GM18519 (cell line): ENCODE measurements at regions not wholly inside any gene's neighbourhood (a gene's known extent, or its start where the extent isn't known, plus 50 kb on each side); places are given as distances from the start of the nearest gene placed in this dataset.

ENCODE experiments used
- ATAC-seq: cut with Tn5 transposase; IDR thresholded peaks from one replicate; pipeline ENCODE4 v1.9.1; 2021; ENCODE audit warnings: mild to moderate bottlenecking, moderate library complexity; ENCODE audit not compliant: unreplicated experiment, low FRiP score

DNA sequence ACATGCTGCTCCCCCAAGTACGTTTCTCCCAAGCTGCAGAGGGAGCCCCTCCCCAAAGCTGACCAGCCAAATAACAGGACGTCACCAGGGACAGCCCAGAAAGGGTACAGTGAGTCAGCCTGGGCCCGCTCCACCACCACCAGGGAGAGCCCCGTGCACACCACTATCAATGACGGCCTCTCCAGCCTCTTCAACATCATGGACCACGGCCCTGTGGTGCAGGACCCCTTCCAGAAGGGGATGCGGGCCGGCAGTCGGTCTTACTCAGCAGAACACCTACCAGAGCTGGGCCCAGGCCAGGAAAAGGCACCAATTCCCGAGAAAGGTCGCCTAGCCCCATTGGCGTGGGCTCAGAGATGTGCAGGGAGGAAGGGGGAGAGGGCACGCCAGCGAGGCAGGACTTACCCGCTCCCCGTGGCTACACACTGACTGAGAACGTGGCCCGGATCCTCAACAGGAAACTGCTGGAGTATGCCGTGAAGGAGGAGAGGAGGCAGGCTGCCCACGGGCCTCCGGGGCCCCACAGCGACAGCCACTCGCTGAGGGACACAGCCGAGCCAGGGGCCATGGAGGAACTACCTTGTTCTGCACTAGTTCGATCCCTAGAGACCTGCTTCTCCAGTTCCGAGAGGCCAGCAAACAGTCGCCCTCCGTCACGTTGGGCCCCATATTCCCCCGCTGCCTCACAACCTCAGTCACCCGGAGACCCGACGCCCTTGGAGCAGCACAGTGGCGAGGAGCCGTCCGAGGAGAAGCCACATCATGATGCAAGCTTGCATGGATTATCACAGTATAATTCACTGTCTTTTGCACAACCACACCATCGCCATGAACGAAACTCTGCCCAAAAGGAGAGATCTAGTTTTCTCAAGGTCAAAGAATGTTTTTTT is 815.9 kb upstream of the KLHL1 start:
- ATAC-seq: no peak

DNA sequence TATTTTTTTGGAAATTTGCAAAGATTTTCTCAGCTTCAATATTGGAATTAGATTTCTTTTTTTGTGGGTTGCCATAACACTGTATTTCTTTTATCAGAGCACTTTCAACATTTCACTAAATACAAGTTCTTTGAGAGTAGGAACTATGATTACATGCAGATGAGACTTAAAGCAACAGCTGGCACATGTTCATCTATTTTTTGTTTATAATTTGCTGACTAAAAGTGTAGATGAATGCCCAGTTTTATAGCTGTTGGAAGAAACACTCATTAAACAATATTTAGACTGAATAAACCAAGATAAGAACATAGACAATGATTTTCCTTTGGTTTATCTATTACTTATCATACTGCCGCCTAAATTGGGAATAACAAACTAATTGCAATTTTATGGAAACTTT is 803.0 kb upstream of the KLHL1 start:
- ATAC-seq: no peak

DNA sequence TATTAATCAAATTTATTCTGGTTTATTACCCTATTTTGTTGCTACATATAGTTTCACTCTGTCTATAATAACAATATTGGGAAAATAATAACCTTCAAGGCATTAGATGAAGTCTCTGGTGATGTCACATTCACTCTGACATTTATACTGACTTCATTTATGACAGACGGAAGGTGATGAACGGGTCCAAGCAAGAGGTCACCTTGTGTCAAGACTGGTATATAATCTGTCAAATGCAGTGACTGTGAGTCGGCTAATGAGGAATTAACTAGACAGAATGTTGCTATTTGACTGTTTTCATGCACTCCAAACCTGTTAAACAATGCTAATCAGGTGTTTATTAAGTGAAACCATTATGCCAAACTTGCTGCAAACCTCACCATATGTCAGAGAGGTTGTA is 800.5 kb upstream of the KLHL1 start:
- no peak for ATAC-seq

DNA sequence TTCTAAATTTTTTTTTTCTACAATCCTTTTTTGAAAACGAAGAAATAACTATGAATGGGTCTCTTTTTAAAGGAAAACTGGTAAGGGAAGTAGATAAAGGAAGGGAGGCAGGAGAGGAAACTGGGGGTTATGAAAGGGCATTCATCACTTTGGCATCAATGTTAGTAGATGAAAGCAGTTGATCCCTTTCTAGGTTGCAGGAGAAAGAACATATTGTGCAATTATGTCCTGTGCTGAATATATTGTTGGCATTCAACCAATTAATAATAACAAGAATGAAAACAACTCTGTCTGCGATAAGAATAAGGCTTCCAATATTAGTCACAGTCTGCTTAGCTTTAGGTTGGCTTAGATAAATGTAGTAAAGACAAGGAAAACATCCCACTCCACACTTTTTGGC is 796.8 kb upstream of the KLHL1 start:
- ATAC-seq: no peak

DNA sequence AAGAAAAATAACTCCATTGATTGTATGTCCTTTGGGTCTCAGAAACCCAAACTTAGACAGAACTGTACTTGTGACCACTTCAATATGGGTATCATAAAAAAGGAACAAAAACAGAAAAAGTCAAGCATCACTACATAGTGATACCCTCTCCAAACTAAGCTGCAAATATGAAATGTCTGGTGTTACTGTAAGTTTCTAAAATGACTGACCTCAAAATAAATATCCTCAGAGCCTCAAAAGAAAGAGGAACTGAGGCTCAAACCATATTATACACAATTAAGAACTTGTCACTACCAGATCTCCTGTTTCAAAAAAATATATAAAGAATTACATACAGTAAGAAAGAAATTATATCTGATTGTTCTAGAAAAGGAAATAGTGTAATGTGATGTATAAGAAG is 787.9 kb upstream of the KLHL1 start:
- no peak for ATAC-seq

DNA sequence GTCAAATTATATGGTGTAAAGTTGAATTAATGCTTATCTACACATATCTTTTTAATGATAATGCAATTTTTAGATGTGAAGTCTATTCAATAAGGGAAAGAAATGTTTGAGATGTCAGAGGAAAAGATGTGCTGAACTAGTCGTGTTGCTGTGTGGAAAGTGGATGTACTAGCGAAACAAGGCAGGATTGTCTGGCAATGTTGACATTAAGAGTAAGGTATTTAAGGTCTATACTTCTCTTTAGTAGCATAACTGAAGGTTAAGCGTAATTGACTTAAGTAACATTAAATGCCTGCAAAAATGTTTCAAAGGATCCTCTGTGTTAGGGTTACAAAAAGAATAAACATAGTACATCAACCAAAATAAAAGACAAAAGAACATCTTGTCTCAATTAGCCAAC is 787.3 kb upstream of the KLHL1 start:
- ATAC-seq: no peak

DNA sequence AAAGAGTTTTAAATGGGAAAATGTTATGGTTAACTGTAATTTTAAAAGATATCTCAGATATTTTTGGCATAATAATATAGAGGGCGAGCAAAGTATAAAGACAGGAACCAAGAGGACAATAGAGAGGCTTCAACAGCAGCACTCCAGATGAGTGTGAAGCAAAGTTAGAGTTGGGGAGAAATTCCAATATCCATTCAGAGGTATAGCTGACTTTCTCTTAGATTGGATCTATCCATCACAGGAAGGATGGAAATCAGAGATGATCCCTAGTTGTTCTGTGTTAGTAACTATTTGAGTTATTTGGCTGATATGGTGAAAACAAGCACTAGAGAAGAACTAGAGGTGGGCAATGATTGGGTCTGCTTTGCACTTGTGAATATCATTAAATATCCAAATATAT is 786.0 kb upstream of the KLHL1 start:
- no peak for ATAC-seq

DNA sequence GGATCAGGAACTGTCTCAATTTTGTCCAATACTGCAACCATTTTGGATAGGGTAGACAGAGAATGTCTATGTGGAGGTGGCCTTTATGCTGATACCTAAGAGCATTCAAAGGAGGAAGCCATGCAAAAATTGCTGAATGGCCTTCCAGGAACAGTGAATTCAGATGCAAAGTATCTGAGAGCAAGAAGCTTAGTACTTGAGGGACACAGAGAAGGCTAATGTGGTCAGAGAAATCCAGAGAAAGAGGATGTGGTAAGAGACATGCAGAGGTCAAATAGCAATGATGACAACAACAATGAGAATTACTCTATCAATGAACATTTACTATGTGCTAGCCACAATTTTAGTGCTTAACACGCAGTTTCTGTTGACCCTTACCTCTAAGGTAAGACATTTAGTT is 785.6 kb upstream of the KLHL1 start:
- ATAC-seq: no peak

DNA sequence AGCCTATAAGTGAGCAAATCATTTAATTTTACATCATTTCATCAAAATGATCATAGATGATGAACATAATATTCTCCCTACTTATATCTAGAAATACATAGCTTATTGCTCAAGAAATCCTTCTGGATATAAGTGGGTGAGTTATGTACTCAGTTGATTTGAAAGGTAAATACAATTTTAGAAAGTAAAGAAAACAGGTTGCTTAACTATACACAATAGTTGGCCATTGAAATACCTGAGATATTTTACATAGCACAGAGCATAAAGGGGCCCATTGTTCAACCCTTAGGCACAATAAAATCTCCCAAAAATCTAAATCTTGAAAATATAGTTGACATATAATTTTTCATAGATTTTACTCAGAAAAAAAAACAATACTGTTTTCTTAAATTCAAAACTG is 782.0 kb upstream of the KLHL1 start:
- ATAC-seq: no peak

DNA sequence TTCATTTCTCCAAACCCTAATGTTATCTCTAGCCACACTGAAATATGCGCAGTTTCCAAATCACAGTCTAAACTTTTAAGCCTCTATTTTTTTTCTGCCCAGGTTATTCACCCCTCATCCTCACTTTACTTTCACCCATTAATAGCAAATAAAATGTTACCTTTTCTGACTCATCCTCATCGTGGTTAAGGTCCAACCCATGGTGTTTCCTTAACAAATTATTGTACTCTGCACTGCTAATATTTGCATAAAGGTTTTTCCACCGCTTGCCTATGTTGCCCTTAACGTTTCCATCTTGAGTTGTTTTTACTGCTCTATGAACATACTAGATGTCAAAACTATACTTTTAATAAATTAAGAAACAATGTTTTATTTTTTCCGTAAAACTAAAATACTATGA is 780.9 kb upstream of the KLHL1 start:
- ATAC-seq: no peak

DNA sequence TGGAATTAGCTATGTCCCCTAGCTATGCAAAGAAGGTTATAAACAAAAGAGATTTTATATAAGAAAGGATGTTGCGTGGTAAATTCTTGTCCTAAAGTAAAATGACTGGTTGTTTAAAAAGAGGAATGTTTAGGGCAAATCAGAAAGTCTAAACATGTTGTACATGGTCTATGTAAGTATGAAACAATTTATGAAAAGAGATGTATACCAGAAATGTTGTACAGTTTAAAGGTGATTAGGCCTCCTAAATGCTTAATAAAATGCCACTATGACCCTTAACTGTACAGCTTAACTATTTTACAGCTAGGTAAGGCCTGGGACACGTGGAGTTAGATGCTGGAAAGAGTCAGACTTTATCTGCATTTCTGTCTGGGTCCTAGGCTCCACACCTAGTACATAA is 775.9 kb upstream of the KLHL1 start:
- ATAC-seq: no peak

DNA sequence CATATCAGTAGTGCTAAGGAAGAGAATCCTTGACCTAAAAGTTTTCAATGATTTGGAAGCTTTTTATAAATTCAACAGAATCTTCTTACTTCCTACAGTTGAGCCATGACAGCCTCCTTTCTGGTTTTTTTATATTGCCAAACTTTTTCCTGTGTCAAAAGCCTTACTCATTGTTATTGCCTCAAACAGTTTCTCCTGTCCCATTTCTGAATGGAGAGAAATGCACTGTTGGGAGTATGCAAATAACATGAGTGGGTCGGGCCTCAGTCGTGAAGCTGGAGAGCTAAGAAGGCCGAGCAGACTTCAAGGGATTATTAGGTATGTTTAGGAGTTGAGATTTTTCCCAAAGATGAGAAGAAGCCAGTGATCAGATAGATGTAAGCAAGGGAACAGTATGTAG is 766.4 kb upstream of the KLHL1 start:
- no peak for ATAC-seq

DNA sequence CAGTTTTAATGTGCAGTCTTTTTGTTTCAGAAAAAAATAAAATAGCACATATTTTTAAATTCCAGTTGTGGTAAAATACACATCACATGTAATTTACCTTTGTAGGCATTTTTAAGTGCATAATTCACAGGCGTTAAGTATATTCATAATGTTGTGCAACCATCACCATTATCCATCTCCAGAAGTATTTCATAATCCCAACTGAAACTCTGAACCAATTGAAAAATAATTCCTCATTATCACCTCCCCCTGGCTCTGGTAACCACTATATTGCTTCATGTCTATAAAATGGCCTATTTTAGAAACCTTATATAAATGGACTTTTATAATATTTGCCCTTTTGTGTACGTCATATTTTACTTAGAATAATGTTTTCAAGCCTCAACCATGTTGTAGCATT is 756.5 kb upstream of the KLHL1 start:
- no peak for ATAC-seq

DNA sequence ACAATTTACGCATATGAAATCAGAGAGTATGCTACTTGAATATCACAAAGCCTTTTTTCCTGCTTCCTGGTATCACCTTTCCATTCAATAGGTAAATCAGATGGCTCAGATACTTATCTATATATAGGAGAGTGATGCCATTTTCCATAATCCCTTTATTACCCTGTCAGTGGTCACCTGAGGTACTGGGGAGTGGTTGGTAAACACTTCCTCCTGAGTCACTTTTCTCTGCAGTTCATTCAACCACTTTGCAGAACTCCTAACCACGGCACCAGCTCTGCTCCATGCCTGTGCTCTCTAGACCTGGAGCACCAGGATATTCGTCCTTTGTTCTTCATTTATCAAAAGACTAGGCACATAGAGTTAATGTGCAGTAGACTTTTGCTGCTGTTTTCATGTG is 748.5 kb upstream of the KLHL1 start:
- no peak for ATAC-seq

DNA sequence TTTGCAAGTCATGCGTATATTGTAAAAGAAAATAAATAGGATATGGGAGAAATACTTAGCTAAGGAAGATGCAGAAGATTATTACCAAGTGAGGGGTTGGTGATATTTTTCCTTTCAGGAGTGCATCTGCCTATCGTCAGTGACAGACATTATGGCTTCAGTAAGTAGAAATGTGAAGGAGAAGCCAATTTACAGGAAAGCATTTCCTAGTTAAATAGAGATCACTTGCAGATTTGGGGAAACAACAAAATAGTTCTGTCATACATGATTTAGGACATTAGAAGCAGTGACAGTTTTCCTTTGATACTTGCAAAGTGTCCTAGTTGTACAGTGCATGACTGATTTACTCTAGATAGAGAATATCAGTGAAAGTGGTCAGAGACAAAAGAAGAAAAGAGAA is 747.8 kb upstream of the KLHL1 start:
- no peak for ATAC-seq

DNA sequence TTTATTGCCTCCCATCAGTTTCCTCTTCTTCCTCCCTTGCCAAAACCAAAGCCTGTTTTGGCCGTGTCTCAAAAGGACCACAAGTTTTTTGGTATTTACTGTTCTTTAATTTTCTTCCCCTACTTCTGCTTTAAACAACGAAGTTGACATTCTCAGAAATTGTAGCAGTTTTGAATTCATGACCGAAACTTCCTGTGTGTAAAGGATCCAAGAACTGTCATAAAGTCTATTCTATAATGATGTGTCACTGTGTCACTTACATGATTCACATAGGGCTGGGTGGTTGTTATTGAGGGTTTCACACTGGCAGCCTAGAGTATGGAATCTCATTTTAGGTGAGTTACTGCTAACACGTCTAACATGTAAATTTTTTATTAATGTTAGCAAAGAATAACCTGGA is 741.0 kb upstream of the KLHL1 start:
- no peak for ATAC-seq

DNA sequence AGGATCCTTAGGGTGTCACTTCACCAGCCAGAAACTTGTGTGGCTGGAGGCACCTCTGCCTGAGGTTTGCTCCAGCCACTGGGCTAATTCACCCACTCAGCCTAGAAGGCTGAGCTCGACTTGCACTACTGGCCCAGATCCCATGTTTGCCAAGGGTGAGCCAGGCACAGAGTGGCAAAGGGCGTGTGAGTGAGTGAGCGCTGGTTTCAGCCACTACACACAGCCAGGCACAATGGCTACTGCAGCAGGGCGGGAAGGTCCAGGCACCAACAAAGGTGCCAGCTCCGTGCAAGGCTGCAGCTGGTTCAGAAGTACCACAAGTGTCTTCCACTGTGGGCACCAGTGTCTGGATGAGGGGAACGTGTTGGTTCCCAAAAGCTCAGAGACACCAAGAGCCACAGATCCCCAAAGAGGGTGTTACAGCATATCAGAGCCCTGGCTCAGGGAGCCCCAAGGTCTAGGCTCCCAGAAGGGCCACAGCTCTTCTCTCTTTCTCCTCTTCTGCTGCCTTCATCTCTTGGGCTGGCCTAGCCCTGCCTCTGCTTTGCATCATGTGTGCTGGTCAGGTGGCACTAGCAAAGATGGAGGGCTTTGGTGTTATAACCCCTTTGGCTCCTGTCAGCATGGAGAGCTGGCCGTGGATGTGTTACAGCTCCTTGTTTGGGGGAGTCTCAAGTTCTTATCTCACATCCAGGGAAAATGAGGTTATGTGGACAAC is 736.3 kb upstream of the KLHL1 start:
- ATAC-seq: no peak

DNA sequence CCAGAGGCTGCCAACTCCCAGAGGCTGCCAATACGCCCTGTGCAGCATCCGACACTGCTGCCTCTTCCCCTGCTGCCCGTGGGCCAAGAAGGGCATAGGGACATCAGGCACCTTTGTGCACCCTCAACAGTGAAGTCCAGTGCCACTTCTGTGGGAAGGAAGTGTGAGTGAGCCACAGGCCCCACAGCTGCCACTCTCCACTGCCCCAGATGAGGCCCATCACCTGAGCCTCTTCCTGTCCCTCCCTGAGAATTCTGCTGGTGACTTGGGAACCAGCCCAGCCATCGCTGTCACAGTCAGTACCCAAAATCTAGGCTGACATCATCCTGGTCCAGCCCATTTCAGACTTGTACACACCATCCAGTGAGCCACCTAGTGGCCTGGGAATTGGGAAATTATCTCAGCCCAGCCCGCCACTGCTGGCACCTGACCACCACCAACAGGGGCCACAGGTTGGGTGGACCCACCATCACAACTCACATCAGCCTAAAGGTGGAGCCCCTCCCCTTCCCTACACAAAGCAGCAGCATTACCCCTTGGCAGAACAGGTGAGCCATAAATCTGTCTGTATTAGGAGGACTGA is 733.9 kb upstream of the KLHL1 start:
- ATAC-seq: no peak

DNA sequence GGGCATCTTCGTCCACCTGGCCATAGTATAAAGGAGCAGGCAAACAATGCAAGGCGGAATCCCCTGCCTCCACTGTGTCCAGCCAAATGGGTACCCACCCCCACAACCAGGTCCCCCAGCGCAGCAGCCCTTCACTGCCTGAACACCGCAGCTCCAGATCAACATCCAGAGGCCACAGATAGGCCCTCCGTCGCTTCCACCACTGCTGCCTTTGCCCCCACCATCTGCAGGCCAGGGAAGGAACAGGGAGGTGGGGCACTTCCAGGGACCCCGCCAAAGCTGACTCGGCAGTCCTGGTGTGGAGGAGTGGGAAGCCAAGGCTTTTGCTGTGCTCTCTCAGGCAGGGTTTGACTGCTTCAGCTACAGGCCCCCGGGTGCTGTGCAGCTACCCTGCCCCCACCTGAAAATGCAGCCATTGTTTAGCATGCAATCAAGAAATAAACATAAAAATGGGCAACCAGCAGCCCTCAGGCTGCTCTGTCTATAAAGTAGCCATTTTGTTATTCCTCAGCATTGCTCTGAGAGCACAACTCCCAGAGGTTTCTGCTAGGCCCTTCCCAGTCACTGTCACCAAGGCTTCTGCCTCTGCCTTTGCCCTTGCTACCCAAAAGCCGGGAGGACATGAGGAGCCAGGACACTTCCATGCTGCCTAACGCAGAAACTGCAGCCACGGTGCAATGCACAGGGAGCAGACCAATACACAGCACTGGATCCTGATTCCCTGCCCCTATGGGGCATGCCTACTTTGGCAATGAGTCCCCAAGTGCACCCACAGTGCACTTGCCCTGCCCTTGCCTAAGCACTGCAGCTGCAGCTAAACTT is 733.2 kb upstream of the KLHL1 start:
- no peak for ATAC-seq

DNA sequence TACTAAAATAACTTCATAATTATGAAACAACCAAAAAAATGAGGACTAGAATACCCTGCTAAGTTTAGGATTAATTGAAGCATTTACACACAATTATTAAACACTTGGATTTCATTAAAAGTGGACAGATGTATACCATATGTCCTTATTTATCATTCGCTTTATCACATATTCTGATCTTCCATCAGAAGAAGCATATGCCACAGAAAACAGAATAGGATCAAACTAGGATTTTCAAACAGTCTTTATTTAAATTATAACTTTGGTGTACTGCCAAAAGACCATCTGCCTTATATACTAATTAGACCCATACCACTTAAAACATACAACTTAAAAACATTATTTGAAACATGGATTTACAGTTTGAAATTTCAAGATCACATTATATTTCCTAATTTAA is 727.1 kb upstream of the KLHL1 start:
- ATAC-seq: no peak

DNA sequence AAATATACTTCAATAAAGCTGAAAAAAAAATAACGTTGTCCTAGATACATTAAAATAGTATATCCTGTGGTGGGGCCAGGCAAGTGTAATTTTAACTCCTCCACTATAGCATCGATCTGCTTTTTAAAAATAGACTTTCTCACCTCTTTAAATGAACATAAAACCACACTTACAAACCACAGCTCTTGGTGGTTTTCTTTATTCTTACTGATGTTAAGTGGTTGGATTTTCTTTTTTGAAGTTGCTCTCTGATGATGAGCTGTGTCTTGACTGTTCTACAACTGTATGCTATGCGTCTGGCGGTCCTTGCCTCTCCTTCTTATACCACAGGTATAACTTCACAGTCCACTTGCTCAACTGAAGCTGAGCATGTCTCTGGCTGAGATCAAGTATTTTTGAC is 721.5 kb upstream of the KLHL1 start:
- ATAC-seq: no peak
